ENCODE measurements at regions not wholly inside any gene's neighbourhood (a gene's known extent, or its start where the extent isn't known, plus 50 kb on each side); places are given as distances from the start of the nearest gene placed in this dataset.

GRCh38 chr3:25053360-25053759, 374.7 kb upstream of the RARB start:
- Mint-ChIP-seq H3K36me3 (no peaks in the 10 kb centered on the region), H3K4me1 (ENCODE audit: low read depth in 2 of 2) (no peaks in the 10 kb centered on the region)
- ATAC-seq = no peak

GRCh38 chr3:25056036-25056755, 371.9 kb upstream of the RARB start:
- Mint-ChIP-seq H3K27ac (no peak overlapping the region), H3K9me3 (peaks cover 4% of the 10 kb centered on the region), H3K4me1 (ENCODE audit: low read depth in 2 of 2) (no peaks in the 10 kb centered on the region), H3K4me3 (no peak overlapping the region), H3K36me3 (no peaks in the 10 kb centered on the region), H3K27me3 (peaks cover 0 to under 1% of the 10 kb centered on the region in 2 donors)
- DNase-seq (ENCODE audit: low spot score) (no peak), ATAC-seq (no peak)

More at GRCh38 chr3:25053360-25053759, 374.7 kb upstream of the RARB start:
- H3K9me3 Mint-ChIP-seq = peaks cover 7% of the 10 kb centered on the region
- DNase-seq (ENCODE audit: low spot score) = no peak
- H3K4me3 Mint-ChIP-seq = no peak overlapping the region
- no peak overlapping the region for H3K27ac Mint-ChIP-seq
- H3K27me3 Mint-ChIP-seq = peaks cover 0 to 8% of the 10 kb centered on the region in 2 donors

GRCh38 chr3:25056803-25057351, 371.2 kb upstream of the RARB start:
- Mint-ChIP-seq H3K4me3 (no peak overlapping the region), H3K4me1 (ENCODE audit: low read depth in 2 of 2) (no peaks in the 10 kb centered on the region), H3K36me3 (no peaks in the 10 kb centered on the region), H3K9me3 (peaks cover 4% of the 10 kb centered on the region), H3K27ac (no peak overlapping the region), H3K27me3 (no peaks in the 10 kb centered on the region)
- no peak for ATAC-seq
- no peak for DNase-seq (ENCODE audit: low spot score)

GRCh38 chr3:25057379-25057778, 370.7 kb upstream of the RARB start:
- Mint-ChIP-seq H3K9me3 (peaks cover 4% of the 10 kb centered on the region), H3K36me3 (no peaks in the 10 kb centered on the region)
- no peak for DNase-seq (ENCODE audit: low spot score)

GRCh38 chr3:25064681-25065080, 363.4 kb upstream of the RARB start:
- H3K9me3 Mint-ChIP-seq = peaks cover 3% of the 10 kb centered on the region
- ATAC-seq (no peak), DNase-seq (ENCODE audit: low spot score) (no peak)
- H3K27me3 Mint-ChIP-seq = no peaks in the 10 kb centered on the region
- H3K36me3 Mint-ChIP-seq = no peaks in the 10 kb centered on the region
- no peaks in the 10 kb centered on the region for H3K4me1 Mint-ChIP-seq (ENCODE audit: low read depth in 2 of 2)
- H3K27ac Mint-ChIP-seq = no peak overlapping the region
- H3K4me3 Mint-ChIP-seq = no peak overlapping the region

More at GRCh38 chr3:25057379-25057778, 370.7 kb upstream of the RARB start:
- no peak overlapping the region for H3K27ac Mint-ChIP-seq
- no peaks in the 10 kb centered on the region for H3K27me3 Mint-ChIP-seq
- H3K4me1 Mint-ChIP-seq (ENCODE audit: low read depth in 2 of 2) = no peaks in the 10 kb centered on the region
- no peak for ATAC-seq
- no peak overlapping the region for H3K4me3 Mint-ChIP-seq

GRCh38 chr3:25069970-25070369, 358.1 kb upstream of the RARB start:
- Mint-ChIP-seq H3K27ac (no peak overlapping the region), H3K36me3 (no peaks in the 10 kb centered on the region), H3K4me3 (no peak overlapping the region), H3K4me1 (ENCODE audit: low read depth in 2 of 2) (no peaks in the 10 kb centered on the region), H3K9me3 (no peaks in the 10 kb centered on the region), H3K27me3 (no peaks in the 10 kb centered on the region)
- no peak for DNase-seq (ENCODE audit: low spot score)
- ATAC-seq = no peak

GRCh38 chr3:25071846-25072245, 356.2 kb upstream of the RARB start:
- no peaks in the 10 kb centered on the region for H3K4me1 Mint-ChIP-seq (ENCODE audit: low read depth in 2 of 2)
- ATAC-seq (no peak), DNase-seq (ENCODE audit: low spot score) (no peak)
- H3K27me3 Mint-ChIP-seq = no peaks in the 10 kb centered on the region
- H3K27ac Mint-ChIP-seq = no peak overlapping the region
- H3K36me3 Mint-ChIP-seq = no peaks in the 10 kb centered on the region
- no peak overlapping the region for H3K4me3 Mint-ChIP-seq
- no peaks in the 10 kb centered on the region for H3K9me3 Mint-ChIP-seq

GRCh38 chr3:25073423-25073822, 354.6 kb upstream of the RARB start:
- DNase-seq (ENCODE audit: low spot score) = no peak
- Mint-ChIP-seq H3K4me3 (no peak overlapping the region), H3K27ac (no peak overlapping the region), H3K9me3 (no peaks in the 10 kb centered on the region), H3K4me1 (ENCODE audit: low read depth in 2 of 2) (no peaks in the 10 kb centered on the region), H3K27me3 (no peaks in the 10 kb centered on the region), H3K36me3 (no peaks in the 10 kb centered on the region)
- ATAC-seq = no peak

- Mint-ChIP-seq H3K36me3 (no peaks in the 10 kb centered on the region), H3K27ac (no peak overlapping the region), H3K4me1 (ENCODE audit: low read depth in 2 of 2) (no peaks in the 10 kb centered on the region), H3K4me3 (no peak overlapping the region), H3K9me3 (no peaks in the 10 kb centered on the region), H3K27me3 (no peaks in the 10 kb centered on the region)
- ATAC-seq = no peak
- no peak for DNase-seq (ENCODE audit: low spot score)
Observed at GRCh38 chr3:25074149-25074548, 353.9 kb upstream of the RARB start.

- Mint-ChIP-seq H3K36me3 (no peaks in the 10 kb centered on the region), H3K9me3 (peaks cover 7% of the 10 kb centered on the region)
- DNase-seq (ENCODE audit: low spot score) = no peak
Observed at GRCh38 chr3:25080461-25080860, 347.6 kb upstream of the RARB start.

GRCh38 chr3:25084016-25084415, 344.0 kb upstream of the RARB start:
- Mint-ChIP-seq H3K36me3 (no peaks in the 10 kb centered on the region), H3K27me3 (peaks cover 0 to 3% of the 10 kb centered on the region in 2 donors), H3K4me1 (ENCODE audit: low read depth in 2 of 2) (no peaks in the 10 kb centered on the region), H3K4me3 (no peak overlapping the region), H3K9me3 (peaks cover 7% of the 10 kb centered on the region), H3K27ac (no peak overlapping the region)
- DNase-seq (ENCODE audit: low spot score) (no peak), ATAC-seq (no peak)

More at GRCh38 chr3:25080461-25080860, 347.6 kb upstream of the RARB start:
- no peak for ATAC-seq
- H3K27ac Mint-ChIP-seq = no peak overlapping the region
- H3K27me3 Mint-ChIP-seq = peaks cover 0 to 3% of the 10 kb centered on the region in 2 donors
- H3K4me1 Mint-ChIP-seq (ENCODE audit: low read depth in 2 of 2) = no peaks in the 10 kb centered on the region
- H3K4me3 Mint-ChIP-seq = no peak overlapping the region

- H3K4me3 Mint-ChIP-seq = no peak overlapping the region
- peaks cover 0 to 4% of the 10 kb centered on the region in 2 donors for H3K27me3 Mint-ChIP-seq
- H3K36me3 Mint-ChIP-seq = no peaks in the 10 kb centered on the region
- H3K27ac Mint-ChIP-seq = no peak overlapping the region
- DNase-seq (ENCODE audit: low spot score) (no peak), ATAC-seq (no peak)
- H3K4me1 Mint-ChIP-seq (ENCODE audit: low read depth in 2 of 2) = no peaks in the 10 kb centered on the region
- peaks cover 3% of the 10 kb centered on the region for H3K9me3 Mint-ChIP-seq
Observed at GRCh38 chr3:25086721-25087120, 341.3 kb upstream of the RARB start.

GRCh38 chr3:25088284-25088683, 339.8 kb upstream of the RARB start:
- no peaks in the 10 kb centered on the region for H3K4me1 Mint-ChIP-seq (ENCODE audit: low read depth in 2 of 2)
- peaks cover 3% of the 10 kb centered on the region for H3K9me3 Mint-ChIP-seq
- H3K36me3 Mint-ChIP-seq = no peaks in the 10 kb centered on the region
- peaks cover 0 to 7% of the 10 kb centered on the region in 2 donors for H3K27me3 Mint-ChIP-seq
- DNase-seq (ENCODE audit: low spot score) (no peak), ATAC-seq (no peak)
- H3K4me3 Mint-ChIP-seq = no peak overlapping the region
- no peak overlapping the region for H3K27ac Mint-ChIP-seq

- no peaks in the 10 kb centered on the region for H3K36me3 Mint-ChIP-seq
- DNase-seq (ENCODE audit: low spot score) (no peak), ATAC-seq (no peak)
- H3K27me3 Mint-ChIP-seq = peaks cover 0 to 7% of the 10 kb centered on the region in 2 donors
- no peak overlapping the region for H3K4me3 Mint-ChIP-seq
- no peaks in the 10 kb centered on the region for H3K4me1 Mint-ChIP-seq (ENCODE audit: low read depth in 2 of 2)
- H3K27ac Mint-ChIP-seq = no peak overlapping the region
- no peaks in the 10 kb centered on the region for H3K9me3 Mint-ChIP-seq
Observed at GRCh38 chr3:25090698-25091453, 337.2 kb upstream of the RARB start.

Measured in natural killer cell treated with Interleukin-12 subunit alpha and Interleukin-12 subunit beta and Interleukin-15 and Interleukin-18, amount 100 ng/mL, for 72 hours (primary cell).